ENCODE measurements at regions not wholly inside any gene's neighbourhood (a gene's known extent, or its start where the extent isn't known, plus 50 kb on each side); places are given as distances from the start of the nearest gene placed in this dataset.

DNA sequence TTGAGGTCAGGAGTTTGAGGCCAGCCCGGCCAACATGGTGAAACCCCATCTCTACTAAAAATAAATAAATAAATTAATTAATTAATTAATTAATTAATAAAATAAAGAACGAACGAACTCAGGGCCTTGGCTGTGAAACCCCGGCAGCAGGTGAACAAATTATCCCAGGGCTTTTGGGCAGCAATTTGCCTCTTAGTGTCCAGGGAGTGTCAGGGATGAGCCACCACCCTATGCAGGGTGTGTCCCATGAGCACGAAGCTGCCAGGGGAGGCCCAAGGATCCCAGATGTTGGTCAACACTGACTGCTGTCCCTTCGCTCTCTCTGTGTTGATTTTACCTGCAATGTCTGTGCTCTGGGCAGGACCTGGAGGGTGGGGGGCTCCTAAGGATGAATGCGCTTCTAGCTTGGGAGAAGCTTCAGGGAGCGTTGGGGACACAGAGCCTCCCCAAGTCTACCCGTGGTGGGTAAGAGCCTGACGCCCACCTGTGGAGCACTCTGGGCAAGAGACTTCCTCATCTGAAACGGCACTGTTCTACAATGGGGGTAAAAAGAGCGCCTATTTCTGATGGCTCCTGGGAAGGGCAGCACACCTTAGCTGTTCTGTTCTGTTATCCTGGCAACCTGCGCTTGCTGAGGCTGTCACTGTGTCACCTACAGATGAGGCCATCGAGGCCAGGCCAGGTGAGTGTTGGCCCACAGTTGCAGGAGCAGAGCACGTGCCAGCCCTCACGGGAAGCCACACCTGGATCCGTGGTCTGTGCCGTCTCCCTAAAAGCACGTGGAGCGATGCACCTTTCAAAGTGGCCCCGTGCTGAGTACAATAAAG lies 125.5 kb upstream of the CDH4 start:
- peak overlapping the region; percentile 79 for H2AK5ac ChIP-seq (ENCODE audit: low read depth, low read length)
- H3K27me3 ChIP-seq (ENCODE audit: control insufficient read depth, insufficient read depth, low read length), result no peaks in the 10 kb centered on the region; the same call in 1 of the 2 replicates
- peak overlapping the region; percentile 60 for H3K4ac ChIP-seq (ENCODE audit: low read depth, low read length)
- H2AFZ ChIP-seq (replicated peaks; ENCODE audit: low read length, poor library complexity), result peak overlapping the region; percentile 33
- peak overlapping the region; percentile 65 for H2BK120ac ChIP-seq (ENCODE audit: low read depth, low read length)
- peak overlapping the region; percentile 65 for H2BK5ac ChIP-seq (ENCODE audit: low read depth, low read length, poor library complexity, severe bottlenecking)
- H4K8ac ChIP-seq (ENCODE audit: low read depth in 2 of 2, low read length in 2 of 2), result peak overlapping the region; percentile 35 to 37; a peak in 2 of 4 replicates
- no peak overlapping the region for H3K18ac ChIP-seq (ENCODE audit: low read depth, low read length)
- peak overlapping the region; percentile 13; the same call in 1 of the 3 replicates for H2BK15ac ChIP-seq (ENCODE audit: low read depth, low read length)
- H3K4me1 ChIP-seq (ENCODE audit: control insufficient read depth, insufficient read depth, low read length), result no peaks in the 10 kb centered on the region; the same call in 1 of the 2 replicates
- no peak overlapping the region for H3K4me3 ChIP-seq (ENCODE audit: insufficient read depth, low read depth, low read length)
- H4K20me1 ChIP-seq (ENCODE audit: insufficient read depth, low read length), result no peaks in the 10 kb centered on the region
- H4K91ac ChIP-seq (ENCODE audit: insufficient read depth, low read depth, low read length), result peak overlapping the region; percentile 73; the same call in 1 of the 2 replicates
- no peak overlapping the region for H3K27ac ChIP-seq (ENCODE audit: insufficient read depth, low read length)
- no peak overlapping the region for H3K9ac ChIP-seq (ENCODE audit: low read depth, low read length)
- in situ Hi-C loops (cut with MboI; ENCODE audit: low sequenced_read_pairs), result no loop called here
- H3K9me3 ChIP-seq (ENCODE audit: control insufficient read depth, insufficient read depth, low read length), result no peaks in the 10 kb centered on the region
- H3K36me3 ChIP-seq (ENCODE audit: control insufficient read depth, insufficient read depth, low read length), result no peaks in the 10 kb centered on the region
- no peak for DNase-seq
- intact Hi-C loops (cut with micrococcal nuclease), result no loop called here
- H2AK9ac ChIP-seq (replicated peaks; ENCODE audit: low read depth, low read length, poor library complexity), result peak overlapping the region; percentile 47
- peaks cover 6% of the 10 kb centered on the region; the same call in 1 of the 2 replicates for H3K9me1 ChIP-seq (ENCODE audit: insufficient read depth, low read length)
- ATAC-seq (ENCODE audit: low read depth), result no peak
- H3K4me2 ChIP-seq (ENCODE audit: low read depth, low read length), result no peak overlapping the region
- H3K79me1 ChIP-seq (ENCODE audit: low read depth in 1 of 2, low read length in 2 of 2), result no peaks in the 10 kb centered on the region
- WGBS, 2 experiments (ENCODE audit: extremely low coverage in 2 of 2, insufficient read length in 1 of 2), result 91% methylated on average over 7 of the region's 21 CpGs; no CpG with 5 or more reads in 1 of the 2 experiments
- H3K14ac ChIP-seq (replicated peaks; ENCODE audit: low read depth, low read length), result peak overlapping the region; percentile 68; the same call in 1 of the 2 replicates
- no peak overlapping the region for H3K56ac ChIP-seq (ENCODE audit: extremely low read depth, insufficient read depth, low read length)
- peak overlapping the region; percentile 88 for H2BK20ac ChIP-seq (ENCODE audit: low read depth, low read length)
- ChIA-PET CTCF (interaction anchor here (0.6 kb wide), 1 partner anchor 277 kb away, joined by 3 read pairs; no protein-coding TSS in a partner anchor), POLR2A (ENCODE audit: unreplicated experiment) (no interaction called here)
- BruUV-seq (replicated peaks), result no TSS peak
- H4K5ac ChIP-seq (ENCODE audit: low read depth, low read length), result no peak overlapping the region
- dilution Hi-C loops (cut with HindIII; ENCODE audit: low sequenced_read_pairs, unreplicated experiment), result no loop called here
- H3K23ac ChIP-seq (ENCODE audit: low read depth, low read length), result no peak overlapping the region
- no peak for TF ChIP-seq MXI1 (IDR thresholded peaks at IDR 0.05; ENCODE audit: borderline replicate concordance, low read depth, low read length)
- no peak for TF ChIP-seq RAD21 (IDR thresholded peaks at IDR 0.05; ENCODE audit: low read length)
- TF ChIP-seq, protein P1, sequence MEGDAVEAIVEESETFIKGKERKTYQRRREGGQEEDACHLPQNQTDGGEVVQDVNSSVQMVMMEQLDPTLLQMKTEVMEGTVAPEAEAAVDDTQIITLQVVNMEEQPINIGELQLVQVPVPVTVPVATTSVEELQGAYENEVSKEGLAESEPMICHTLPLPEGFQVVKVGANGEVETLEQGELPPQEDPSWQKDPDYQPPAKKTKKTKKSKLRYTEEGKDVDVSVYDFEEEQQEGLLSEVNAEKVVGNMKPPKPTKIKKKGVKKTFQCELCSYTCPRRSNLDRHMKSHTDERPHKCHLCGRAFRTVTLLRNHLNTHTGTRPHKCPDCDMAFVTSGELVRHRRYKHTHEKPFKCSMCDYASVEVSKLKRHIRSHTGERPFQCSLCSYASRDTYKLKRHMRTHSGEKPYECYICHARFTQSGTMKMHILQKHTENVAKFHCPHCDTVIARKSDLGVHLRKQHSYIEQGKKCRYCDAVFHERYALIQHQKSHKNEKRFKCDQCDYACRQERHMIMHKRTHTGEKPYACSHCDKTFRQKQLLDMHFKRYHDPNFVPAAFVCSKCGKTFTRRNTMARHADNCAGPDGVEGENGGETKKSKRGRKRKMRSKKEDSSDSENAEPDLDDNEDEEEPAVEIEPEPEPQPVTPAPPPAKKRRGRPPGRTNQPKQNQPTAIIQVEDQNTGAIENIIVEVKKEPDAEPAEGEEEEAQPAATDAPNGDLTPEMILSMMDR (conservative IDR thresholded peaks at IDR 0.05; ENCODE audit: low read depth, low read length), result no peak
- no peak for TF ChIP-seq RFX5 (IDR thresholded peaks at IDR 0.05; ENCODE audit: low read depth, low read length)
- TF ChIP-seq POLR2A (IDR thresholded peaks at IDR 0.05; ENCODE audit: low read depth, low read length), result no peak
- TF ChIP-seq MAFK (IDR thresholded peaks at IDR 0.05; ENCODE audit: low read depth, low read length), result no peak
- no peak for TF ChIP-seq NFE2L2 (IDR thresholded peaks at IDR 0.05; ENCODE audit: low read depth, low read length)
- TF ChIP-seq BHLHE40 (IDR thresholded peaks at IDR 0.05; ENCODE audit: low read depth, low read length), result no peak
- no peak for TF ChIP-seq MAZ (IDR thresholded peaks at IDR 0.05; ENCODE audit: borderline replicate concordance, low read depth, low read length)
- no peak for TF ChIP-seq FOS (IDR thresholded peaks at IDR 0.05; ENCODE audit: low read depth, low read length)
- no peak for TF ChIP-seq CEBPB (IDR thresholded peaks at IDR 0.05; ENCODE audit: low read depth, low read length)
- TF ChIP-seq USF2 (IDR thresholded peaks at IDR 0.05; ENCODE audit: low read depth, low read length), result no peak
- TF ChIP-seq CHD1 (IDR thresholded peaks at IDR 0.05; ENCODE audit: low read depth, low read length), result no peak
- TF ChIP-seq SMC3 (IDR thresholded peaks at IDR 0.05; ENCODE audit: low read depth, low read length), result no peak
- no peak for TF ChIP-seq RCOR1 (IDR thresholded peaks at IDR 0.05; ENCODE audit: insufficient replicate concordance, low read length)
